GM21381 (cell line): ENCODE measurements at regions not wholly inside any gene's neighbourhood (a gene's known extent, or its start where the extent isn't known, plus 50 kb on each side); places are given as distances from the start of the nearest gene placed in this dataset.

Experiments
- ATAC-seq: cut with Tn5 transposase; IDR thresholded peaks from one replicate; pipeline ENCODE4 v1.9.1; 2021; ENCODE audit warnings: mild to moderate bottlenecking, moderate library complexity; ENCODE audit not compliant: unreplicated experiment

GRCh38 chr2:234732404-234733092, 219.3 kb upstream of the SH3BP4 start:
- ATAC-seq = no peak

DNA sequence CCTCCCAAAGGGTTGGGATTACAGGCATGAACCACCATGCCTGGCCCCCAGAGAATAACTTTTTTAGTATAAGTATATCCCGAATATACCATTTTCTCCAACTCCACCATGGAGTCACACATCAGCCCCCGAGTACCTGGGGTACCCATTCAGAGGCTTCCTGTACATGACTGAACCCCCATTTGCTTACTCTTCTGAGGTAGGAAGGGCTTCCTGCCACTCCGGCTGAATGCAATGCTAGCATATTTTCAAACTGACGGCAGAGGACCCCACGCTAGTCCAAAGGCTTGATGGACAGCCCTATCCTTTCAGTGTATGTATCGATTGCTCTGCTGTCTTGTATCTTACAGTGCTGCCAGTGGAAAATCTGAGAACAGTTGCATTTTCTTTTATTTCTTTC, 220.6 kb upstream of the SH3BP4 start:
- no peak for ATAC-seq

DNA sequence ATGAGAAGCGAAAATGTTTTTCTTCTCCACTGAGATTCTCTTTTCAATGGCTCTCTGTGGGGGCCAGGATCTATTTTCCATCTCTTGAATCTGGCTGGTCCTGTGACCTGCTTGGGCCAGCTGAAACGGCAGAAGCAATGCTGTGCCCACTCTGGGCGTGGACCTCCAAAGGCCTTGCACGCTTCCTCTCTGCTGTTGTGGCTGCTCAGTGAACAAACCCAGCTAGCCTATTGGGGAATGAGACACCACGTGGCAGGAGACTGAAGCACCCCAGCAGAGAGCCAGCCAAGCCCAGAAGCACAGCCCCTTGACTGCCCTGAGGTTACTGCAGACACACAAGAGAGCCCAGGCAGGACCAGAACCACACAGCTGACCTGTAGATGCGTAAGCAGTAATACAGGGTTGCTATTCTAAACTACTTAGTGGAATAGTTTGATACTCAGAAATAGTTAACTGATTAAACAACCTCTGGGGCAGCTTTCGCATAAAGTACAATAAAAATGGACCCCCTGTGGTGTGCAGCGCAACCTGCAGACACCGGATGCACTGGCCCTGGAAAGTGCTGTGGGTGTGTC, 221.7 kb upstream of the SH3BP4 start:
- no peak for ATAC-seq

DNA sequence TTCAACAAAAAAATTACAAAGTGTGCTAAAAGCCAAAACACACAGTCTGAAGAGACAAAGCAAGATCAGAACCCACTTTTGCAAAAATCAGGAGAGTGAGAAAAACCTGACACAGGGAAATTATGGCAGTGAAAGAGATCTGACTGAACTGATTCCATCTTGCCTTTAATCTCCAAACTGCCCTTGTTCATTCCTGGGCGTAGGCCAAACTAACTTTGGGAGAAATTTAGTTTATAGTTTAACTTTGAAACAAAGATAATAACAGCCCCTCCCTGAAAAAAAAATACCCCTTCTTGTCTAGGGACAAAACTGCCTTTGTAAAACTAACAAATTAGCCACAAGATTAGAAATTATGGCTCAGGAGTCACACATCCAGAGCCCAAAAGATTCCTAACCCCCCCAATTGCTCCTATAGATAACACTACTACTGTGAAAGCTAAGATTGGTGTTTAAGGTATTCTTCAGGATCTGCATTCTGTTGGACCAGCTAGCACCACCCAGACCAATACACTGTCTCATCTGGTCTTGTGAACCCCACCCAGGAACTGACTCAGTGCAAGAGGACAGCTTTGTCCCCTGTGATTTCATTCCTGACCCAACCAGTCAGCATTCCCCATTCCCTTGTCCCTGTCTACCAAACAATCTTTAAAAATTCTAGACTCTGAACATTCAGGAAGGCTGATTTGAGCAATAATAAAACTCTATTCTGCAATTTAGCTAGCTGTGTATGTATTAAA, 226.1 kb upstream of the SH3BP4 start:
- ATAC-seq = no peak

GRCh38 chr2:234724850-234725249, 227.0 kb upstream of the SH3BP4 start:
- ATAC-seq = no peak

DNA sequence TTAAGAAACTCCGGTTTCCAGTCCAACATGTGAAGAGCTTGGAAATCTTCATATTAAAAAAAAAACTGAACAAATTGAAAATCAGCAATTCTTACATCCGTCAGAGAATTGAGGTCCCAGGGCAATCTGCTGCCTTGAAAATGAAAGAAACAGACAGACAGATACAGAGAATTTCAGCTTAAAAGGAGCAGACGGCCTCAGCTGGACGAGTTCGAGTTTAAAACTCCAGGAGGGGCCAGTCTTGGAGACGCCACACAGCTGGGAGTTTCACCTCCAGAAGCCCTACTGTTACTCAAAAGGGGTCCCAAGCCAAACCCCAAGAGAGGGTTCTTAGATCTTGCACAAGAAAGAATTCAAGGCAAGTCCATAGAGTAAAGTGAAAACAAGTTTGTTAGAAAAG, 226.5 kb upstream of the ARL4C start:
- no peak for ATAC-seq

DNA sequence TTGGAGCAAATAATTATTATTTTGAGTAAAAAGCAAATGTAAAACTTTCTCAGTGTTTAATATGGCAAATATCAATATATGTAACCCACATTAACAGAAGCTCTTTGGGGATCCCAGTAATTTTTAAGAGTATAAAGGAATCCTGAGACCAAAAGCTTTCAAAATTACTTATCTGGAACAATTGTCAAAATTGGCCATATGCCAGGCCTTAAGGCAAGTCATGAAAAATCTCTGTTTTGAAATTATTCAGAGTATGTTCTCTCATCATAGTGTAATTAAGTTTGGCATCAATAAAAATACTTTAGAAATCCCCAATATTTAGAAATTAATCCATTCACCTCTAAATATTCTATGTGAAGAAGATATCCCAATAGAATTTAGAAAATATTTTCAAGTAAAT, 225.3 kb upstream of the ARL4C start:
- no peak for ATAC-seq

GRCh38 chr2:234719116-234719716, 222.3 kb upstream of the ARL4C start:
- no peak for ATAC-seq

DNA sequence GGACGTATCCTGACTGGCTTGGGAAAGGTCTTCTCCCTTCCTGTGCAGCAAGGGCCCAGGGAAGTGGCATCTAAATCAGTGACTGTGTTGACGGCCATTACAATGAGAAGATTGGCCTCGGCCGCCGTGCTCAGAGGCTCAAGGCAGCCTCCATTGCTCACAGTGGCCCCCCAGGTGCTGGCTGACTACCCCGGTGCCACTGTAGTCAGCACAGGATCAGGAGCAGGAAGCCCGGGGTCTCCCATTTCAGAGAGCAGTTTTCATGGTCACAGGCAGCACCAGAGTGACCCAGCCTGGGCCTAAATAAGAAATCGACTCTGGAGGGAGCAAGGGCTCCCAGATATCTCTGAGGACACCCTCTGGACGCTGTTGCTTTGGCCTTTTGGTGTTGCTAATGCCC, 219.4 kb upstream of the ARL4C start:
- no peak for ATAC-seq

DNA sequence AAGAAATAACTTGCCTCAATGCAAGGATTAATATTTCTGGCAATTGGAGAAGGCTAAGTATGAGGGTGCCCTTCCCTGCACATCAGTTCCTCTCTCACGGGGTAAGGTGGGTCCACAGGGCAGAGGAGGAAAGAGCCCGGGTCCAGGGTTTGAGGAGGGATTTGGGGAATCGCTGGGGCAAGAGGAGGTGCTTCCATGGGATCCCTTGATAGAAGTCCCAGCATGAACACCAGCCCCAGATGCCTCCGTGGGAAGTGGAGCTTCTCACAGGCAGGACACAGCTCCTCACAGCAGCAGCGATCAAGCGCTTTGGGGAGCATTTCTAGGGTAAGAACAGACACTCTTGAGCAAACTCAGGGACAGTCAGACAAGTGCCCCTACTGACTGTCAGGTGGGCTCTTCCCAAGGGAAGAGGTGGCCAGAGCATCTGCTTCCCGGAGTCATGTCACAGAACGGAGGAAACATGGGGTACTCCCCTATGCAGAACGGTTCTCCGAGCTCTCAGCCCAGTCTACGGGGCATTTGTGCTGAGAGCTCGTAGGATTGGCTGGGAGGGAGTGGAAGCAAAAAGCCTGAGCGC, 218.9 kb upstream of the ARL4C start:
- no peak for ATAC-seq

- no peak for ATAC-seq
These were observed 217.8 kb upstream of the ARL4C start for GRCh38 chr2:234714711-234715110.

DNA sequence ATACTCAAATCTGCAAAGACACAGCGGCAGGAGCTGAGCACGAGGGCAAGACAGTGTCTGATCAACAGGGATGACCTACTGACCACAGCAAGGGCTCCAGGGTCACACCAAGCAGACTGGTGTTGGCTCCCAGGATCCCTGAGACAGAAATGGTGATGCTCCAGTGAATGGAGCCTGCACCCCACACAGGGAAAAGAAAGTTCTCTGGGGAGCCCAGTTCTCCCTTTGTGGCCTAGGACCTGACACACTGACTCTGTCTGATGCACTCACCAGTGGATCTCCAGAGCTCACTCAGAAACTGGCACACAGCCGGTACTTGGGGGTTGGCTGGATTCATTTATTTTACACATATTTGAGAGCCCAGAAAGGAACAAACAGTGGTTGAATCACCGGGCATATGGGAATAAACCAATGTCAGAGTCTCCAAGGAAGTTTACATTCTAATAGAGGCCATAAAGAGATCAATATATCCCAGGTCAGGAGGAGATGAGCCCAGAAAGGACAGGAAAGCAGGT, 215.6 kb upstream of the ARL4C start:
- no peak for ATAC-seq

DNA sequence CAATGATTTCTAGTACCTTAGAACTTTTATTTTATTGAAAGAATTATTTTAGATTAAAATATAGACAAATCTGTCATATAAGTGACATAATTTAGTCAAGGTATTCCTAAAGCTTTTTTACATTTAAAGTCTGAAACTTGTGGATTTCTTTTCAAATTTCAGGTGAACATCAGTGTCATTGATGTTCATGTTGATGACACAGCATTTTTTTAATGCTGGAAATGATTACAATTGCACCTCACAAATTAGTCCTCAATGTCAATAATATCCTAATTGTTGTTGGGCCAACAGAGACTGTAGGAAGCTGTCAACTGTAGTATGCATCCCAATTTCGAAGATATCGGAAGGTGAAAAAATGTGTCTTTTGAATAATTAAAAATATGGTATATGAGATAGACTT, 214.4 kb upstream of the ARL4C start:
- ATAC-seq = no peak

GRCh38 chr2:234710587-234710986, 213.7 kb upstream of the ARL4C start:
- no peak for ATAC-seq

DNA sequence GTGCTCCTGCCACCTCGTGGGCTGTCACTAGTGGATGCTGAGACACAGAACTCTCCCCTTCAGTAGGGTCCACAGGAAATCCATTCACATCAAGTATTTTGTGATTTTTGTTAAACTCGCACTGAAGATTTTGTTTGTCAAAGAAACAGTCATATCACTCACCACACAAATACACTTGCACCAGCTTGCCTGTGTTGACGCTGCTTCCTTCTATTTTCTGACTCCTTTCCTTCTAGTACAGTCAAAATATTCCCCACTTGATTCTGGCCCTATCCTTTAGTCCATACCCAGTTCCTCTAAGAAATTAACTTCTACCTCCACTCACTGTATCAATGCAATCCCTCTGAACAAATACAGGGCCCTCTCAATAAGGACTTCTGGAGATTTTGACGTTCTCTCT, 213.2 kb upstream of the ARL4C start:
- no peak for ATAC-seq

DNA sequence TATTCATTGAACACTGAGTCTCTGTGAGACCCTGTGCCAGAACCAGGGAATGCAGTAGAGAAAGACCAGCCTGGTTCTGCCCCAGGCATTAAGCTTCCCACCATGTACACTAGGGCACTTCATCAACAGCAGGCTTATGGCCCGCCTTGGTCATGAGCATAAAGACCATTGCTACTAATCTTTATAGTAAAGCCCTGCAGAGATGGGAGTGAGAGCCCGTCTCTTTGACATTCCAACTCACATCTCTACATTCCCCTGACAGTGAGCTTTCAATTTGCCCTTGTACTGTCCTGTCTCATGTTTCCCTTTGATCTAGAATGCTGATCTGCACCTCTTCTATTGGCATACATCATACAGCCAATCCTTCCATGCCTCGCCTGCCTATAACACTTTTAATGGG, 211.8 kb upstream of the ARL4C start:
- no peak for ATAC-seq

GRCh38 chr2:234708091-234708683, 211.3 kb upstream of the ARL4C start:
- ATAC-seq = no peak

DNA sequence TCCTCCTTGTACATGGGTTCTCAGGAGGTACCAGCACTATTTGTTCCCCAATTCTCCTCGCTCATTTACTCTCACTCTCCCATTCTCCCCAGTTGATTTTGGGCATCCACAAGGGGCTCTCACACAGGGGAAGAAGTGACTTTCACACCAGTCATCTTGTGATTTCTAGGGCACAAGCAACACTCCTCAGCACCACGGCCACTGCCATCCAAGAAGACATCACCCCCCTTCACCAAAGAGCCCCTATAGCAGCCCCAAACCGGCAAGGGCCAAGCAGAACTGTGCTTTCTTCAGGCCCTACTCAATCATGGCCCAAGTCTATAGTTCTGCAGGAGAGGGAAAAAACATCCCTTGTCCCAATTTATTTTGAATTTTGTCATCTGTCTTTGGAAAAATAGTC, 209.2 kb upstream of the ARL4C start:
- no peak for ATAC-seq

DNA sequence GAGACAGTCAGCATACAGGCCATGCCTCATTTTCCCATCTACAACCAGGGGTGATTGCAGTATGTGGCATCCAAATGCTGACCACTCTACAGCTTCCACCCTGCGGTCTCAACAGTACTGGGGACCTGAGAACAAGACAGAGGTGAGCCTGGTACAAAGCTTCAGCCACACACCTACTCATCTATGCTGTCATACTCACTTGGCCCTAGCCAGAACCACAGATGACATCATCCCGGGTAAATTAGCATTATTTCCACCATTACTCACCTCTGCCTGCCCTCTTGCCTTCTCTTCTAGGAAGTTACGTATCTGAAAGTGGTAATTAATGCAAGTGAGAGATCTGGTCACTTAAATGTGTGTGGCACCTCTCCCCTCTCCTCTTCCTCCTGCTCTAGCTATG, 208.2 kb upstream of the ARL4C start:
- no peak for ATAC-seq

GRCh38 chr2:234703258-234703657, 206.4 kb upstream of the ARL4C start:
- ATAC-seq = no peak

- no peak for ATAC-seq
These were observed 205.9 kb upstream of the ARL4C start for GRCh38 chr2:234702731-234703225.
